ENCODE measurements at regions not wholly inside any gene's neighbourhood (a gene's known extent, or its start where the extent isn't known, plus 50 kb on each side); places are given as distances from the start of the nearest gene placed in this dataset.

GRCh38 chr3:81922404-81922803 lies 161.0 kb upstream of the GBE1 start:
- Histone ChIP-seq H3K36me3 (ENCODE audit: control insufficient read depth in 4 of 4, insufficient read depth in 4 of 4, low read length in 3 of 4) (no peaks in the 10 kb centered on the region), H3K27ac (ENCODE audit: insufficient read depth in 1 of 2, low read depth in 1 of 2, low read length in 2 of 2, poor library complexity in 1 of 2, severe bottlenecking in 2 of 2) (no peak overlapping the region), H3K4me1 (ENCODE audit: control extremely low read depth in 1 of 4, control insufficient read depth in 4 of 4, insufficient read depth in 4 of 4, low read length in 3 of 4) (no peaks in the 10 kb centered on the region), H3K9me3 (ENCODE audit: control extremely low read depth in 1 of 5, control insufficient read depth in 4 of 5, insufficient read depth in 2 of 5, low read depth in 1 of 5, low read length in 4 of 5) (no peaks in the 10 kb centered on the region), H3K27me3 (replicated peaks in 2 of 5; ENCODE audit: control insufficient read depth in 4 of 5, insufficient read depth in 5 of 5, low read length in 4 of 5) (no peaks in the 10 kb centered on the region), H3K4me3 (ENCODE audit: control insufficient read depth in 1 of 7, extremely low read depth in 1 of 7, insufficient read depth in 4 of 7, low read depth in 2 of 7, low read length in 6 of 7) (no peak overlapping the region)
- CTCF ChIA-PET = interaction anchor here (0.6 kb wide), 1 partner anchor 12 kb away, joined by 3 read pairs; no protein-coding TSS in a partner anchor
- no CpG with 5 or more reads among the region's 1 CpG for WGBS (ENCODE audit: insufficient coverage)
- DNase-seq = no peak
- POLR2A ChIA-PET = no interaction called here

- Histone ChIP-seq H3K9me3 (ENCODE audit: control extremely low read depth in 1 of 5, control insufficient read depth in 4 of 5, insufficient read depth in 2 of 5, low read depth in 1 of 5, low read length in 4 of 5) (no peaks in the 10 kb centered on the region), H3K27ac (ENCODE audit: insufficient read depth in 1 of 2, low read depth in 1 of 2, low read length in 2 of 2, poor library complexity in 1 of 2, severe bottlenecking in 2 of 2) (no peak overlapping the region), H3K4me1 (ENCODE audit: control extremely low read depth in 1 of 4, control insufficient read depth in 4 of 4, insufficient read depth in 4 of 4, low read length in 3 of 4) (no peaks in the 10 kb centered on the region), H3K4me3 (ENCODE audit: control insufficient read depth in 1 of 7, extremely low read depth in 1 of 7, insufficient read depth in 4 of 7, low read depth in 2 of 7, low read length in 6 of 7) (no peak overlapping the region), H3K27me3 (replicated peaks in 2 of 5; ENCODE audit: control insufficient read depth in 4 of 5, insufficient read depth in 5 of 5, low read length in 4 of 5) (no peaks in the 10 kb centered on the region), H3K36me3 (ENCODE audit: control insufficient read depth in 4 of 4, insufficient read depth in 4 of 4, low read length in 3 of 4) (no peaks in the 10 kb centered on the region)
- 100% methylated on average over 1 of the region's 1 CpG for WGBS (ENCODE audit: insufficient coverage)
- CTCF ChIA-PET = interaction anchor here (1.5 kb wide), 1 partner anchor 11 kb away, joined by 5 read pairs; no protein-coding TSS in a partner anchor
- POLR2A ChIA-PET = interaction anchor here (0.6 kb wide), 1 partner anchor 10 kb away, joined by 4 read pairs; no protein-coding TSS in a partner anchor
- DNase-seq = no peak
Observed at GRCh38 chr3:81920816-81921215, 159.4 kb upstream of the GBE1 start.

DNA sequence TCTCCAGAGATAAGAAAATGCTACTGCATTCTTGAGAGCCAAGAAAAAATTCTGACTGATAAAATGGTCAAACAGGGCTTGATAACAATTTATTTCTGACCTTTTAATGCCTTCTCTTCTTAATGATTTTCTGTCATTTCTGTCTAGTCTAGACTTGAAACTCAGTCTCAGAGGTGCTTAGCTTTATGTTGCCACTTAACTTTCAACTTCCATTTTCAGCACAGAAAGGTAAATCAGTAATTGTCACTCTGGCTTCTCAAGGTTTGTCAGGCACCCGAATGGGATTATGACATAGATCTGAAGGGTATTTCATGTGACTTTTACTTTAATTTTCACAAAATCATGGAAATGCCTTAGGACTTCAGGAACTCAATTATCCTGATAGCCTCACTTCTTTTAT lies 155.4 kb upstream of the GBE1 start:
- Histone ChIP-seq H3K9me3 (ENCODE audit: control extremely low read depth in 1 of 5, control insufficient read depth in 4 of 5, insufficient read depth in 2 of 5, low read depth in 1 of 5, low read length in 4 of 5) (no peaks in the 10 kb centered on the region), H3K27ac (ENCODE audit: insufficient read depth in 1 of 2, low read depth in 1 of 2, low read length in 2 of 2, poor library complexity in 1 of 2, severe bottlenecking in 2 of 2) (no peak overlapping the region), H3K4me1 (ENCODE audit: control extremely low read depth in 1 of 4, control insufficient read depth in 4 of 4, insufficient read depth in 4 of 4, low read length in 3 of 4) (peaks cover 0 to 2% (median 0%) of the 10 kb centered on the region in 4 experiments), H3K36me3 (ENCODE audit: control insufficient read depth in 4 of 4, insufficient read depth in 4 of 4, low read length in 3 of 4) (no peaks in the 10 kb centered on the region), H3K27me3 (replicated peaks in 2 of 5; ENCODE audit: control insufficient read depth in 4 of 5, insufficient read depth in 5 of 5, low read length in 4 of 5) (no peaks in the 10 kb centered on the region), H3K4me3 (ENCODE audit: control insufficient read depth in 1 of 7, extremely low read depth in 1 of 7, insufficient read depth in 4 of 7, low read depth in 2 of 7, low read length in 6 of 7) (no peak overlapping the region)
- CTCF ChIA-PET = no interaction called here
- WGBS (ENCODE audit: insufficient coverage) = no CpG with 5 or more reads among the region's 1 CpG
- DNase-seq = no peak
- POLR2A ChIA-PET = no interaction called here

DNA sequence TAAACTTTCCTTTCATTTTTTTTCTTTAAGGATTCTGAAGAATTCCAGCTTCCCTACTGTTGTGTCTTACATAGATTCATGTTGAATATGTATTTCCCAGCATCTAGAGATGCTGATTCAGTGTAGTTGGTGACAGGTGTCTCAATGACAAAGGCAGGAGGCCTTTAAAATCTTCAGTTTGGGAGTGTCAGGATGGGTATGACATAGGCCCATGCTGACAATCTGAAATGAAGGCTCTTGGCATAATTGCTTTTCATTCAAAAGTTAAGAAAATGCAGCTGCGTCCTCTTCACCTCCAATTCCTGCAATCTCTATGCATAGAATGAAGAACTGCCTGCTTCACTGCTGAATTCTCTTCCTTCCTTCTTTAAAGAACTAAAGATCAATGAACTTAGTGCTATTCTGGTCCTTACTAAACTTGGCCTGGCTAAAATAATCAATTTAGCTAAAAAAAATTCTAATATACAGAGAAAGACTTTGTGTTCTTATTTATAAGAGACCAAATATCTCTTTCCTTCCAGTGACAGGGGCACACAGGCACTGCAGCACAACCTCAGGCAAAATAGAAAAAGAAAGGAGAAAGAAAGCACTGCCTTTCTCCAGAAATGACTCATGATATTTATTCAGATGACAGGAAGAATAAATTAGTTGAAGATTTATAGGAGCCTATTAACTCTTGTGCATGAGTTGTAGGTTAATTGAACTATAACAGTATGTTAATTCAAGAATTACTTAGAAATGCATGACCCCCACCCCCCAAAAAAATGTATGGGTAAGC lies 152.6 kb upstream of the GBE1 start:
- ChIA-PET POLR2A (no interaction called here), CTCF (no interaction called here)
- 38% methylated on average over 1 of the region's 1 CpG for WGBS (ENCODE audit: insufficient coverage)
- H3K4me3 ChIP-seq (ENCODE audit: control insufficient read depth in 1 of 7, extremely low read depth in 1 of 7, insufficient read depth in 4 of 7, low read depth in 2 of 7, low read length in 6 of 7) = no peak overlapping the region
- no peaks in the 10 kb centered on the region for H3K36me3 ChIP-seq (ENCODE audit: control insufficient read depth in 4 of 4, insufficient read depth in 4 of 4, low read length in 3 of 4)
- DNase-seq = peak in 2 of 3 donors; percentile 13 to 26
- no peaks in the 10 kb centered on the region for H3K27me3 ChIP-seq (replicated peaks in 2 of 5; ENCODE audit: control insufficient read depth in 4 of 5, insufficient read depth in 5 of 5, low read length in 4 of 5)
- H3K27ac ChIP-seq (ENCODE audit: insufficient read depth in 1 of 2, low read depth in 1 of 2, low read length in 2 of 2, poor library complexity in 1 of 2, severe bottlenecking in 2 of 2) = no peak overlapping the region
- peaks cover 0 to 2% (median 0%) of the 10 kb centered on the region in 4 experiments for H3K4me1 ChIP-seq (ENCODE audit: control extremely low read depth in 1 of 4, control insufficient read depth in 4 of 4, insufficient read depth in 4 of 4, low read length in 3 of 4)
- H3K9me3 ChIP-seq (ENCODE audit: control extremely low read depth in 1 of 5, control insufficient read depth in 4 of 5, insufficient read depth in 2 of 5, low read depth in 1 of 5, low read length in 4 of 5) = no peaks in the 10 kb centered on the region

- CTCF ChIA-PET = interaction anchor here (0.6 to 1.5 kb wide), 6 partner anchors 22 to 1780 kb away, joined by 3 to 5 read pairs (median 3); no protein-coding TSS in a partner anchor
Observed at GRCh38 chr3:81911221-81911620, 149.8 kb upstream of the GBE1 start.

GRCh38 chr3:81910244-81910852 lies 148.9 kb upstream of the GBE1 start:
- ChIA-PET POLR2A (no interaction called here), CTCF (interaction anchor here (0.5 to 2.5 kb wide), 13 partner anchors 8 to 222 kb away, joined by 3 to 16 read pairs (median 4); no protein-coding TSS in a partner anchor)
- Histone ChIP-seq H3K4me1 (ENCODE audit: control extremely low read depth in 1 of 4, control insufficient read depth in 4 of 4, insufficient read depth in 4 of 4, low read length in 3 of 4) (peaks cover 0 to 6% (median 4%) of the 10 kb centered on the region in 4 experiments), H3K4me3 (ENCODE audit: control insufficient read depth in 1 of 7, extremely low read depth in 1 of 7, insufficient read depth in 4 of 7, low read depth in 2 of 7, low read length in 6 of 7) (no peak overlapping the region), H3K36me3 (ENCODE audit: control insufficient read depth in 4 of 4, insufficient read depth in 4 of 4, low read length in 3 of 4) (no peaks in the 10 kb centered on the region), H3K27me3 (replicated peaks in 2 of 5; ENCODE audit: control insufficient read depth in 4 of 5, insufficient read depth in 5 of 5, low read length in 4 of 5) (no peaks in the 10 kb centered on the region), H3K9me3 (ENCODE audit: control extremely low read depth in 1 of 5, control insufficient read depth in 4 of 5, insufficient read depth in 2 of 5, low read depth in 1 of 5, low read length in 4 of 5) (no peaks in the 10 kb centered on the region), H3K27ac (ENCODE audit: insufficient read depth in 1 of 2, low read depth in 1 of 2, low read length in 2 of 2, poor library complexity in 1 of 2, severe bottlenecking in 2 of 2) (no peak overlapping the region)
- WGBS (ENCODE audit: insufficient coverage) = 20% methylated on average over 1 of the region's 5 CpGs
- peak; percentile 35 to 53 (median 51) for DNase-seq

More at GRCh38 chr3:81911221-81911620, 149.8 kb upstream of the GBE1 start:
- no CpG with 5 or more reads among the region's 2 CpGs for WGBS (ENCODE audit: insufficient coverage)
- no peaks in the 10 kb centered on the region for H3K27me3 ChIP-seq (replicated peaks in 2 of 5; ENCODE audit: control insufficient read depth in 4 of 5, insufficient read depth in 5 of 5, low read length in 4 of 5)
- H3K36me3 ChIP-seq (ENCODE audit: control insufficient read depth in 4 of 4, insufficient read depth in 4 of 4, low read length in 3 of 4) = no peaks in the 10 kb centered on the region
- POLR2A ChIA-PET = no interaction called here
- H3K4me3 ChIP-seq (ENCODE audit: control insufficient read depth in 1 of 7, extremely low read depth in 1 of 7, insufficient read depth in 4 of 7, low read depth in 2 of 7, low read length in 6 of 7) = no peak overlapping the region
- no peaks in the 10 kb centered on the region for H3K9me3 ChIP-seq (ENCODE audit: control extremely low read depth in 1 of 5, control insufficient read depth in 4 of 5, insufficient read depth in 2 of 5, low read depth in 1 of 5, low read length in 4 of 5)
- no peak for DNase-seq
- H3K4me1 ChIP-seq (ENCODE audit: control extremely low read depth in 1 of 4, control insufficient read depth in 4 of 4, insufficient read depth in 4 of 4, low read length in 3 of 4) = peaks cover 0 to 6% (median 4%) of the 10 kb centered on the region in 4 experiments
- H3K27ac ChIP-seq (ENCODE audit: insufficient read depth in 1 of 2, low read depth in 1 of 2, low read length in 2 of 2, poor library complexity in 1 of 2, severe bottlenecking in 2 of 2) = no peak overlapping the region

DNA sequence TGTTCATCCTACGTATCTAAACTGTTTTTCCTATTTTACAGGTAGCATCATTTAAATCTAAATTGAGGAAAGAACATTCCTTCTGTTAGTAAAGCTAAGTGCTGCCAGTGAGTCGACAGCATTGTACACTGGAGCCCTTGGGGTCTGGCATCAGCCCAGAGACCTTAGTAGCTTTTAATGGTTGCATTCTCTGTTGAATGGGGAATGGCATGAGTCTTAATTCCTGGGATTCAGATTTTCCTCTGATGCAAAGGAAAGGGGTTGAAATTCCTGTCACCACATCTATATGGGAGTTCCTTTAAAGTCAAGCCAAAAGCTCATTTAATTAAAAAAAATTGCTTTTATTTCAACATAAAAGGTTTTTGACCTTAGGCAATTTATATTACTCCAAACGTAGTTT lies 148.4 kb upstream of the GBE1 start:
- no peaks in the 10 kb centered on the region for H3K36me3 ChIP-seq (ENCODE audit: control insufficient read depth in 4 of 4, insufficient read depth in 4 of 4, low read length in 3 of 4)
- no peak overlapping the region for H3K27ac ChIP-seq (ENCODE audit: insufficient read depth in 1 of 2, low read depth in 1 of 2, low read length in 2 of 2, poor library complexity in 1 of 2, severe bottlenecking in 2 of 2)
- H3K27me3 ChIP-seq (replicated peaks in 2 of 5; ENCODE audit: control insufficient read depth in 4 of 5, insufficient read depth in 5 of 5, low read length in 4 of 5) = no peaks in the 10 kb centered on the region
- POLR2A ChIA-PET = interaction anchor here (0.6 kb wide), 1 partner anchor 31 kb away, joined by 3 read pairs; no protein-coding TSS in a partner anchor
- no peaks in the 10 kb centered on the region for H3K9me3 ChIP-seq (ENCODE audit: control extremely low read depth in 1 of 5, control insufficient read depth in 4 of 5, insufficient read depth in 2 of 5, low read depth in 1 of 5, low read length in 4 of 5)
- 100% methylated on average over 1 of the region's 3 CpGs for WGBS (ENCODE audit: insufficient coverage)
- CTCF ChIA-PET = interaction anchor here (0.5 to 2.5 kb wide), 13 partner anchors 9 to 223 kb away, joined by 3 to 16 read pairs (median 4); no protein-coding TSS in a partner anchor
- H3K4me1 ChIP-seq (ENCODE audit: control extremely low read depth in 1 of 4, control insufficient read depth in 4 of 4, insufficient read depth in 4 of 4, low read length in 3 of 4) = peaks cover 0 to 6% (median 4%) of the 10 kb centered on the region in 4 experiments
- no peak overlapping the region for H3K4me3 ChIP-seq (ENCODE audit: control insufficient read depth in 1 of 7, extremely low read depth in 1 of 7, insufficient read depth in 4 of 7, low read depth in 2 of 7, low read length in 6 of 7)
- DNase-seq = no peak

All from common myeloid progenitor, CD34-positive (primary cell).